ENCODE measurements at regions not wholly inside any gene's neighbourhood (a gene's known extent, or its start where the extent isn't known, plus 50 kb on each side); places are given as distances from the start of the nearest gene placed in this dataset.

- no peak for DNase-seq (ENCODE audit: low spot score)
Observed at GRCh38 chr11:104433751-104434150, 269.8 kb upstream of the PDGFD start.

GRCh38 chr11:104432981-104433380, 269.0 kb upstream of the PDGFD start:
- no peak for DNase-seq (ENCODE audit: low spot score)

- no peak for DNase-seq (ENCODE audit: low spot score)
Observed at GRCh38 chr11:104432526-104432925, 268.6 kb upstream of the PDGFD start.

- no peak for DNase-seq (ENCODE audit: low spot score)
Observed at GRCh38 chr11:104422324-104422944, 258.5 kb upstream of the PDGFD start.

GRCh38 chr11:104410336-104410735, 246.4 kb upstream of the PDGFD start:
- no peak for DNase-seq (ENCODE audit: low spot score)

- DNase-seq (ENCODE audit: low spot score), result no peak
Observed at GRCh38 chr11:104408630-104409029, 244.7 kb upstream of the PDGFD start.

- no peak for DNase-seq (ENCODE audit: low spot score)
Observed at GRCh38 chr11:104405277-104405676, 241.3 kb upstream of the PDGFD start.

- no peak for DNase-seq (ENCODE audit: low spot score)
Observed at GRCh38 chr11:104404231-104405175, 240.6 kb upstream of the PDGFD start.

GRCh38 chr11:104402812-104403521, 239.0 kb upstream of the PDGFD start:
- DNase-seq (ENCODE audit: low spot score), result no peak

GRCh38 chr11:104394508-104394907, 230.6 kb upstream of the PDGFD start:
- no peak for DNase-seq (ENCODE audit: low spot score)

- no peak for DNase-seq (ENCODE audit: low spot score)
Observed at GRCh38 chr11:104390651-104391050, 226.7 kb upstream of the PDGFD start.

- DNase-seq (ENCODE audit: low spot score), result no peak
Observed at GRCh38 chr11:104385884-104386283, 221.9 kb upstream of the PDGFD start.

- no peak for DNase-seq (ENCODE audit: low spot score)
Observed at GRCh38 chr11:104380358-104380757, 216.4 kb upstream of the PDGFD start.

- no peak for DNase-seq (ENCODE audit: low spot score)
Observed at GRCh38 chr11:104372111-104372510, 208.2 kb upstream of the PDGFD start.

- DNase-seq (ENCODE audit: low spot score), result no peak
Observed at GRCh38 chr11:104370478-104370877, 206.5 kb upstream of the PDGFD start.

GRCh38 chr11:104369761-104370160, 205.8 kb upstream of the PDGFD start:
- no peak for DNase-seq (ENCODE audit: low spot score)

- no peak for DNase-seq (ENCODE audit: low spot score)
Observed at GRCh38 chr11:104366321-104366734, 202.4 kb upstream of the PDGFD start.

GRCh38 chr11:104365676-104366075, 201.7 kb upstream of the PDGFD start:
- DNase-seq (ENCODE audit: low spot score), result no peak

GRCh38 chr11:104361975-104362374, 198.0 kb upstream of the PDGFD start:
- no peak for DNase-seq (ENCODE audit: low spot score)

- DNase-seq (ENCODE audit: low spot score), result no peak
Observed at GRCh38 chr11:104352036-104352435, 188.1 kb upstream of the PDGFD start.

- DNase-seq (ENCODE audit: low spot score), result peak; percentile 45
Observed at GRCh38 chr11:104343578-104343977, 179.6 kb upstream of the PDGFD start.

GRCh38 chr11:104340590-104340989, 176.6 kb upstream of the PDGFD start:
- DNase-seq (ENCODE audit: low spot score), result no peak

- no peak for DNase-seq (ENCODE audit: low spot score)
Observed at GRCh38 chr11:104339380-104339831, 175.5 kb upstream of the PDGFD start.

Data from RKO (cell line).